ENCODE measurements at regions not wholly inside any gene's neighbourhood (a gene's known extent, or its start where the extent isn't known, plus 50 kb on each side); places are given as distances from the start of the nearest gene placed in this dataset.

GRCh38 chr4:123740236-123740635, 343.6 kb downstream of the SPRY1 start:
- peak in 1 of 2 donors; percentile 17 for DNase-seq (ENCODE audit: low read depth in 2 of 2)

- peak; percentile 58 to 69 for DNase-seq (ENCODE audit: low read depth in 2 of 2)
These were observed 345.3 kb downstream of the SPRY1 start for GRCh38 chr4:123741906-123742305.

- DNase-seq (ENCODE audit: low read depth in 2 of 2) = no peak
These were observed 347.3 kb downstream of the SPRY1 start for GRCh38 chr4:123743848-123744247.

- peak; percentile 0 to 84 for DNase-seq (ENCODE audit: low read depth in 2 of 2)
These were observed 348.2 kb downstream of the SPRY1 start for GRCh38 chr4:123744664-123745290.

- no peak for DNase-seq (ENCODE audit: low read depth in 2 of 2)
These were observed 350.4 kb downstream of the SPRY1 start for GRCh38 chr4:123747016-123747415.

- peak in 1 of 2 donors; percentile 1 for DNase-seq (ENCODE audit: low read depth in 2 of 2)
These were observed 352.2 kb downstream of the SPRY1 start for GRCh38 chr4:123748806-123749205.

- peak; percentile 34 to 59 for DNase-seq (ENCODE audit: low read depth in 2 of 2)
These were observed 352.8 kb downstream of the SPRY1 start for GRCh38 chr4:123749383-123749782.

GRCh38 chr4:123750044-123750443, 353.4 kb downstream of the SPRY1 start:
- no peak for DNase-seq (ENCODE audit: low read depth in 2 of 2)

GRCh38 chr4:123755655-123756054, 359.1 kb downstream of the SPRY1 start:
- no peak for DNase-seq (ENCODE audit: low read depth in 2 of 2)

- DNase-seq (ENCODE audit: low read depth in 2 of 2) = no peak
These were observed 371.2 kb downstream of the SPRY1 start for GRCh38 chr4:123767806-123768205.

- no peak for DNase-seq (ENCODE audit: low read depth in 2 of 2)
These were observed 374.3 kb downstream of the SPRY1 start for GRCh38 chr4:123770884-123771283.

GRCh38 chr4:123776267-123776666, 379.7 kb downstream of the SPRY1 start:
- DNase-seq (ENCODE audit: low read depth in 2 of 2) = no peak

GRCh38 chr4:123777373-123777772, 380.8 kb downstream of the SPRY1 start:
- DNase-seq (ENCODE audit: low read depth in 2 of 2) = no peak

- DNase-seq (ENCODE audit: low read depth in 2 of 2) = no peak
These were observed 386.7 kb downstream of the SPRY1 start for GRCh38 chr4:123783151-123783790.

GRCh38 chr4:123783921-123784320, 387.3 kb downstream of the SPRY1 start:
- DNase-seq (ENCODE audit: low read depth in 2 of 2) = no peak

- no peak for DNase-seq (ENCODE audit: low read depth in 2 of 2)
These were observed 388.0 kb downstream of the SPRY1 start for GRCh38 chr4:123784626-123785025.

- no peak for DNase-seq (ENCODE audit: low read depth in 2 of 2)
These were observed 388.9 kb downstream of the SPRY1 start for GRCh38 chr4:123785538-123785937.

GRCh38 chr4:123786163-123786915, 389.7 kb downstream of the SPRY1 start:
- DNase-seq (ENCODE audit: low read depth in 2 of 2) = no peak

GRCh38 chr4:123786920-123787319, 390.3 kb downstream of the SPRY1 start:
- no peak for DNase-seq (ENCODE audit: low read depth in 2 of 2)

GRCh38 chr4:123787512-123788080, 391.0 kb downstream of the SPRY1 start:
- DNase-seq (ENCODE audit: low read depth in 2 of 2) = no peak

- DNase-seq (ENCODE audit: low read depth in 2 of 2) = no peak
These were observed 392.0 kb downstream of the SPRY1 start for GRCh38 chr4:123788577-123788976.

- DNase-seq (ENCODE audit: low read depth in 2 of 2) = no peak
These were observed 394.1 kb downstream of the SPRY1 start for GRCh38 chr4:123790681-123791080.
